GM19438 (cell line): ENCODE measurements at regions not wholly inside any gene's neighbourhood (a gene's known extent, or its start where the extent isn't known, plus 50 kb on each side); places are given as distances from the start of the nearest gene placed in this dataset.

Source experiments
- ATAC-seq: cut with Tn5 transposase; IDR thresholded peaks from one replicate; pipeline ENCODE4 v1.9.1; 2021; ENCODE audit warnings: low read depth; ENCODE audit not compliant: unreplicated experiment

GRCh38 chr5:82332886-82333615, 54.9 kb upstream of the RPS23 start:
- ATAC-seq, result no peak

DNA sequence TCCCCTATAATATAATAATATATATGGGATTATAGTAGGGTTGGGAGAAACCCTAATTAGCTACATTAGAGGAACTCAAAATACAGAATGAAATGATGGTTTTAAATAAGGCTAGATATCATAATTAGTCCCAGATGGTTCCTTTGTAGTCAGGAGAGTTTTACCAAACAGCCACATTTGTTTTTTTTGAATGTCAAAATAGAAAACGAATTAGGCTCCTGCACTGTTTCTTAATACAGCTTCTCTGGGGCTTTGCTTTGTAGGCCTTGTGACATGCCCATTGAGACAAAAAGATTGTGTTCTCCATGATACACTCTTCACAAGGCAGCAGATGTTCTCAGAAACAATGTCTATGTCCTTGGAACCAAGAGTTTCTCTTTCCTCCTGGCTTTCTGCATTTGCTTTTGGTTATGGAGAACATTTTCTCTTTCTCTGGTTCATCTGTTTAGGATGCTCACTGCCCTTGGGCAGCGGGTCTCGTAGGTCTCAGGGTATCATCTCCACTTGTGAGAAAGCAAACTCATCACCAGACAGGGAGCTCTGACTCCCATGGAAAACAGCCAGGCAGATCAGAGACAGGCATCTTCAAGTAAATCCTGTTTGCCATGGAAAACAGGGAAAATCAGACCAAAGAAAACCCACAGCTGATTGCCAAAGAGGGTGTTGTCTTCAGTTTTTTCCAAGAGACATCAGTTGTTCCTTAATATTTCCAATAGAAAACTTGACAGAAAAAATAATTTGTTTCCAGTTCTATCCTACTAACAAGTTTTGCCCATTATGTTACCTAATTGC, 54.1 kb upstream of the RPS23 start:
- no peak for ATAC-seq

GRCh38 chr5:82331557-82331956, 53.4 kb upstream of the RPS23 start:
- no peak for ATAC-seq

GRCh38 chr5:82330530-82331270, 52.5 kb upstream of the RPS23 start:
- ATAC-seq, result no peak

DNA sequence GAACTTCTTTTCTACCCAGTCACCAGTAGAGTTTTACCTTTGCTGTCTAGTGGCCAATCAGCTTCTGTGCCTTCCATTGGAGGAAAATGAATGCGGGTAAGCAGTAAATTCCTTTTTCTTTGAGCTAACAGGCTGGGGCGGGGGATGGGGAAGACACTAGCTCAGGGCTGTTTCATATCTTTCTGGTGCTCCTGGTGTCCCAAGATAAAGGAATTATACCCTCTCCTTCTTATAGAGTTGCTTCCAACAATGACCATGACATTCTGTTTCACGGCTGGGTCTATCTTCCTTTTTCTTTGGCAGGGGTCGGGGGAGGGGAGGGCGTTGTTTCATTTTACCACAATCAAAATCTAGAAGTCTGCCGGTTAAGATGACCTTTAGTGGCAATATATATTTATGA, 51.2 kb upstream of the RPS23 start:
- no peak for ATAC-seq
